ENCODE measurements at regions not wholly inside any gene's neighbourhood (a gene's known extent, or its start where the extent isn't known, plus 50 kb on each side); places are given as distances from the start of the nearest gene placed in this dataset.

GRCh38 chr13:100751826-100752225 lies 77.2 kb upstream of the TMTC4 start:
- TF ChIP-seq ZBTB8A (tag by site-specific recombination; IDR thresholded peaks at IDR 0.05) (no peak), CTCF (tag by site-specific recombination; IDR thresholded peaks at IDR 0.05) (no peak), EGR2 (tag by site-specific recombination; IDR thresholded peaks at IDR 0.05; ENCODE audit: low read depth) (no peak), ZNF658 (tag by site-specific recombination; IDR thresholded peaks at IDR 0.05) (no peak)
